GM18498 (cell line): ENCODE measurements at regions not wholly inside any gene's neighbourhood (a gene's known extent, or its start where the extent isn't known, plus 50 kb on each side); places are given as distances from the start of the nearest gene placed in this dataset.
"Not testable (repeated sequence)": the region's sequence is repeated elsewhere in the genome, so short reads cannot be mapped to it uniquely, and the experiment has no call there.

ENCODE experiments used
- ATAC-seq: cut with Tn5 transposase; IDR thresholded peaks from one replicate; pipeline ENCODE4 v1.9.1; 2021; ENCODE audit warnings: mild to moderate bottlenecking, moderate library complexity; ENCODE audit not compliant: unreplicated experiment

DNA sequence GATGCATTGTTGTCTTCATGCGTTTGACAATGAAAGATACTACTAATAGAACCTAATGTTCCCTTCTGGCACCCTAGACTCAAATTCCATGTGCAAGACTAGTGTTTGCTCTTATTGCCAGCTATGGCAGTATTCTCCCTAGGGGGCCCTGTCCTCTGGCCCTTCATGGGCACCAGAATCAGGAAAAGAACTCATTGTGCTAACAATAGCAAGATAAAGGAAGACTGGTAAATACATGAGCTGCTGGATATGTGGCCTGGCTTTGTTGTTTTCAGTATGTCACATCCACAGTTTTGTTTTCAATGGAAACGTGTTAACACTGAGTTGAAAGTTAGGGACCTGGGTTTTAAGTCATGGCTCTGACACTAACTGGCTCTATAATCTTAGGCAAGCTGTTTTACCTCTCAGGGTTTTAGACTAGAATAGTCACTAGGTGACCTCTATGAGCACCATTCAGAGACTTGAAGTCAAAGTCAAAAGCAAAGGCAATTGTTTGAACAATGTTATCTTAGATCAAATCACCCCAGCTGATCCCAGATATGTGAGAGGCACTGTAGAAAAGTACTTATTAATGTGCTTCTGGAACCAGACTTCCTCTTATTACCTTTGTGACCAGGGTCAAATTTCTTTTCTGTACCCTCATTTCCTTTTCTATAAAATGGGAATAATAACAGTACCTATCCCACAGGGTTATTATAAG lies 253.7 kb upstream of the DIAPH2 start:
- no peak for ATAC-seq

DNA sequence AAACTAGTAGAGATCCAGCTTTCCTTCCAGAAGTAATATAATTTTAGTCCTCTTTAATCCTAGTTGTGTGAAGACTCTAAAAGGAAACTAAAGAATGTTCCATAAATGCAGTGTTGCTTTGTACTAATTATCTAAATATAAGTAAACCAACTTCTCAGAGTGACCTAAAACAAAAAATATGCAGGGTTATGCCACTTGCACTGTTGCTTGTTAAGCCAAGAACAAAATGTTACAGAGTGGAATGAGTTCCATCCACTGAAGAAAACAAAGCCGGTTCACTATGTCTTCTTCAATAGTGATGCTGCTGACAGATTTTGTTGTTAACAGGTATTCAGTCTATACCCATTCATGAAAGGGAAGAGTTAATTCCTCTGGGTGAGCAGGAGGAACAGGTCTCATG lies 252.0 kb upstream of the DIAPH2 start:
- no peak for ATAC-seq

DNA sequence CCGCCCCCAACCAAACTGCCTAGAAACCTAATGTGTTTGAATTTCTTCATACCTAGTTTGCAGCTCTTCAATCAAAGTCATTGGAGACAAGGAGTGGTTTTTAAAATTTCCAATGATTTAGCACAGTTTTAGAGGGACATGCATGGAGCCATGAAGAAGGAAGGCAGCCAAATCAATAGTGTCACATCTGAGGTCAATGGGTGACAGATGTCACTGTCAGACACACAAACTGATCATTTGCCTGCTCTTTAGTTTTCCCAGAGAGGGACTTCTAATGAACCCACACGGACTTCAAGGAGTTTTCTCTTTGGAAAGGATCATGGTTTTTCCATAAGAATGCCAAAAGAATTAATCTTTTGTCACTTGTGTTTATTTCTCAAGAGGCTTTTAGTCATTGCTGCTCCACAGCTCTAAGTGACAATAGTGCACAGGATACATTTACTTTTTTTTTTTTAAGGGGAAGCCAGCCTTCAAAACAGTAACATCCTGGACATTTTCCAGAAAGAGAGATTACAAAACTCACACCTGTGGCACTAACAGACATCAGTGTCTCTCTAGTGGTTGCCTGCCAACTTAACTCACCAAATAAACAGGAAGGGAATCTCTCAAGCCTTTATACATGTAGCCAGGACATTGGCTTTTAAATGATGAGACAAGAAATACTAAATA lies 251.1 kb upstream of the DIAPH2 start:
- no peak for ATAC-seq

DNA sequence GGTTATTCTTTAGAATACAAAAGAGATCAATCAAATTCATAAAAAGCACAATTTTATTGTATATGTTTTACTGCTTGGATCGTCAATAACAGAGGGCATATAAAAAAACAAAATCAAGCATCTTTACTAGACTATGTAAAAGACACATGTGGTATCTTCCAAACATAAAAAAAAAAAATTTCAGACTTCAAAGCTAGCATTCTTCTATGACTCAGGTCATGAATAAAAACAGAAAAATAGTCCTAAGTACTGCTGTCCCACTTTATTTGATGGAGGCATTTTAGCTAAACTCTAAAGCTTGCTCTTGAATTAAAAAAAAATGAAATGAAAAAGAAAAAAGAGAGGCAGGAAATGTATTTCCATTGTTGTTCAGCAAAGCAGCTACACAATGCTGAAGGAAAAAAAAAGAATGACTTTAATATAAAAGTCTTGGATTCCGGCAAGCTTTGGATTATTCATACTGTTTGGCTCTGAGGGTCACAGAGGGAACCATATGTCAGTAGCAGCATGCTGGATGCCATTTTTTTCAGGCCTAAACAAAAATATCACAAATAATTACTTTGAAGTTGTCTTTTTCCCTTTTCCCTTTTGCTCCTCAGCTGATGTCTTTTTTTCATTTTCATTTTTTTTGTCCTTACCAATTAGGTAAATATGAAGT lies 249.1 kb upstream of the DIAPH2 start:
- no peak for ATAC-seq

DNA sequence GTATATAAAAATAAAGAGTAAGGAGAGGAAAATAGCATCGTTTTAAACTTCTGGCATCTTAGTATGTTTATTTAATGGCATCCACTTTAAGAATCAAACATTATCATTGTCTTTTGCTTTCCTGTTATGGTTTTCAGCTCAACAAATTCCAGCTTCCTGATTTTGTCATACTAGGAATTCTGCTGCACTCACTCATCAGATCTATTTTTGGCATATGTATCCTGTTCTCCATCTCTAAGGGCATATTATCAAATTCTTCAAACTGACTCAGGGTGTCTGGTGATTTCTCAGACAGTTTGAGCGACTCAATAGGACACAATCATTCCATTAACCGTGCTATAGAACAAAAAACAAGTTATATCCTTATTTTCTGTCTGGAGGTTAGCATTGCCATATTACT lies 248.5 kb upstream of the DIAPH2 start:
- ATAC-seq = no peak

DNA sequence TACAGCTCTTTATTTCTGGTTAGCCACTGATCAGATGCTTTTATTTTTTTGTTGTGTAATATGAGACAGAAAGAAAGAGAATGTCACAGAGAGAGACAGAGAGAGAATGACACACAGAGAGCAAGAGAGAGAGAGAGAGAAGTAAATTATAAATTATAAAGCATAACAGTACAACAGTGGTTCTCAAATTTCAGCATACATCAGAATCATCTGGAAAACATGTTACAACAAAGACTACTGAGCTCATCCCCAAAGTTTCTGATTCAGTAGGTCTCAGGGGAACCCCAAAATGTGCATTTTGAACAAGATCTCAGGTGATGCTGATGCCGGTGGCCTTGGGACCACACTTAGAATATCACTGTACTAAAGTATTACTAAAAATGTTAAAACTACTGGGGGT lies 245.8 kb upstream of the DIAPH2 start:
- ATAC-seq = no peak

DNA sequence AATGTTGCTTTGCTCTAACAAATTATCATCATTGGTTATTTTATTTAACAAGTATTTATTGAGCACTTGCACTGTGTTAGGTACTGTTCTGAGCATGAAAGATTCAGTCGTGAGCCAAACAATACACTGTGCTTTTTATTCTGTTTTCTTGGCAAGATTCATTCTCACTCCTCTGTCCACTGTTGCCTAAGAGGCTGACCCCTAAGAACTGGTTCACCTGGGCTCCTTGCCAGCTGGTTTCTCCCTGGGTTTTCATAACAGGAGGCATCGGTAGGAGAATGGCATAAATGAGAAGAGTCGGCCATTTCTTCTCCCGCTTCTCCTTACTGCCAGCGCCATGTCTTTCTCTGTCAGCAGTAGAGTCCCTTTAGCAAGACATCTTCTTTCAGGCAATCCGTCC lies 243.7 kb upstream of the DIAPH2 start:
- ATAC-seq = no peak

DNA sequence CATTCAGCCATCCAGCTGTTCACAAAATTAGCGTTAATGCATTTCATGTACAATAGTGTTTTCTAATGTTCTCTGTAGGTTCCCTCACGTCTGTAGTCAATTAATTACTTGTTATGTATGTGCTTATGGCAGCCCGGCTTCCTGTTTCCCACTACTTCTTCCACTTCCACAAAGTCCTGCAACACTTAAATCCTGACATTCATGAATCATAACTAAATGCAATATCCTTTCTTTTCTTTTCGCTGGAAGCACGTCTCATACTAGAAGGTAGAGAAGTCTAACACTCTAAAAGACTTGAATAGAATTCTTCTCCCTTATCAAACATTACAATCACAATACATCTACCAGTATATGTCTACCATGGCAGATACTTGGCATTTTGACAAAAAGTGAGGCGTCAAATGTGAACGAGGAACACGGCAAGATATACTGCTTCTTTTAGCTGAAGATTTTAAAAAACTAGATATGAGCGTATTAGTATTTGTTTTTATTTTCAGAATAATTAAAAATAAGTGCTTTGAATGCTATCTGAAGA lies 239.0 kb upstream of the DIAPH2 start:
- ATAC-seq = no peak

DNA sequence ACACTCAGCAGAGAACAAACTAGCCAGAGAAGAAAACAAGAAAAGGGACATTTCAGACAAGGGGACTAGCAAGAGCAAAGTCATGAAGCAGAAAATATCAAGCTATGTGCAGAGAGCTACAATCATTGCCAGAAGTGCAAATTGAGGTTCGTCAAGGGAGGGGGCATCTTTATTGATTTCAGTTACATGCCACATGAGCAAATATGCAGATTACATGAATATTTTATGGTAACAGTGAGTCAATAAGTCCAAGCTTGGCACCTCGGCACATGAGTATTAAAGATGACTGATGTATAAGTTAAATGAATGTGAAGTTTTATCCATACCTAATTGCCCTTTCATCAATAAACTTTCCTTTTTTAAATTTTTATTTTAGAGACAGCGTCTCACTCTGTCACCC lies 238.1 kb upstream of the DIAPH2 start:
- ATAC-seq = no peak

DNA sequence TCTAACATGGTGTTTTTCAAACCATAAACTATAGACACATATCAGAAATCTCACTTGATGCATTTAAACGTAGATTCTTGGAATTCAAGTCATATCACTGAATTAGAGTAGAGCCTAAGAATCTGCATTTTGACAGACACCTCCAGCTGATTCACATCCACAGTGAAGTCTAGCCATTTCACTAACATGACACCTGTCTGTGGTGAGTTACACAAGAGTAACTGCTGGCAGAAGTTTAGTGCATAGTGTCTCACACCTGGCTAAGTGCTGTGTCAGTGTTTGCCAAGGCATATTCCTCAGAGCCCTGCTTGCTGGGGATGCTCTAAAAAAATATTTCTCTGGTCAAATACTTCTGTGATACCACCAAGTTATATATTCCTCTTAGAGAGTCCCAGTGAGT lies 237.5 kb upstream of the DIAPH2 start:
- no peak for ATAC-seq

DNA sequence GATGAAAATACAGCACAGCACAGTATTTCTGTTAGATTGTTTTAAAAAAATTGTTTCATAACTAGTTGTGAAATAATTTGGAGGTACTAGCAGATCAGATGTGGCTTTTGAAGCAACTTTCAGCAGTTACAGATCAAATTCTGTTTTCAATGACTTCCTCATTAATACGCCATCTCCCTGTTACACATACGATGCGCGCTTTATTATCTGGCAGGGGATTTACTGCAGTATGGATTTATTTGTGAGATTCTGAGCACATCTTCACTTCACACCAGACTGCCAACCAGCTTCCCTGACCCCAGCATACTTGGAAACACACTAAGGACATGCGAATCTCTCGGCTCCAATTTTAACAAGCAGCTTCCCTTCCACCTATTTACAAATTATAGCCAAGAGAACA lies 235.5 kb upstream of the DIAPH2 start:
- ATAC-seq = no peak

DNA sequence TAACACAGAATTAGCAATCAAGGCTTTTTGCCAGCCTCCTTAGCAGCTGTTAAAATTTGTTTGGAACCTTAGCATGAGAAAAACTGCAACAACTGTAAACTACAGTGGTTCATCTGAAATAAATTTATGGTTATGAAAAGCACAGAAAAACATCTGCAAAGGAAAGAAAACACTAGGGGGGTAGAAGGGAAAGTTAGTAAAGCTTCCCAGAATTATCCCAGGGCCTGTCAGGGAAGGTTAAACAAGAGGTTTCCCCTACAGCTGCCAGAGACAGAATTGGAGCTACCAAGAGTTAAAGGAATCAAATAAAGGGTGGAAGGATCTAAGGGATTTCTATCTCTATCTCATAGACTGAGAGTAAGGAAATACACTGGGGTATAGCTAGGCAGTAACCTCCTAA lies 234.7 kb upstream of the DIAPH2 start:
- ATAC-seq = no peak

DNA sequence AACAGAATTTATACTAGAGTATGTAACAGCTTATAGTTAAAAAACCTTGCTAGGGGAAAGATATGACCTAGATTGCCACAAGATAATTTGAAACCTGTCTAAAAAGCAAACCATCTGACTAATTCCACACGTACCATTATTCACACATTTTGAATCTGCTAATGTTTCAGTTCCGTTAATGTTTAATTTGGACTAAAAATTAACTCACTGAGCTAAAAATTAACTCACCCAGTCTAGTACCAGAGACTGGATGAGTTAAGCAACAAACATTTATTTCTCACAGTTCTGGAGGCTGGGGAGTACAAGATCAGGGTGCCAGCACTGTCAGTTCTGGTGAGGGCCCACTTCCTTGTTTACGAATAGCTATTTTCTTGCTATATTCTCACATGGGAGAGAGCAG lies 231.5 kb upstream of the DIAPH2 start:
- peak; percentile 78 for ATAC-seq

DNA sequence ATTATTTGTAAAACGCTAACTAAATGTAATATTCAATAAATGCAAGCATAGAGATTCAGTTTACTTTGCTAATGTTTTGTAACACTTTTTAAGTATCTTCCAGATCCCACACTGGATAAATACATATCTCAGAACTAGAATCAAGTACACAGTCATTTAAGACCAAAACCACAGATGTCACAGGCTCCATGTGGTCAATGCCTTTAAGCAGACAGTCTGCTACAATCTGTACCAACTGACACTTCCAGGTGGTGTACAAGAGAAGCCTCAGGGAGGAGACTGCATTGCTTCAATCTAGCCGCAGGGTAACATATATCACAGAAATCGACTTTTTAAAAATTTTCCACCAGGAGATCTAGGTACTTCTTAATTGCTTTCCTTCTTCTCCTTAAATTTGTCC lies 229.6 kb upstream of the DIAPH2 start:
- no peak for ATAC-seq

DNA sequence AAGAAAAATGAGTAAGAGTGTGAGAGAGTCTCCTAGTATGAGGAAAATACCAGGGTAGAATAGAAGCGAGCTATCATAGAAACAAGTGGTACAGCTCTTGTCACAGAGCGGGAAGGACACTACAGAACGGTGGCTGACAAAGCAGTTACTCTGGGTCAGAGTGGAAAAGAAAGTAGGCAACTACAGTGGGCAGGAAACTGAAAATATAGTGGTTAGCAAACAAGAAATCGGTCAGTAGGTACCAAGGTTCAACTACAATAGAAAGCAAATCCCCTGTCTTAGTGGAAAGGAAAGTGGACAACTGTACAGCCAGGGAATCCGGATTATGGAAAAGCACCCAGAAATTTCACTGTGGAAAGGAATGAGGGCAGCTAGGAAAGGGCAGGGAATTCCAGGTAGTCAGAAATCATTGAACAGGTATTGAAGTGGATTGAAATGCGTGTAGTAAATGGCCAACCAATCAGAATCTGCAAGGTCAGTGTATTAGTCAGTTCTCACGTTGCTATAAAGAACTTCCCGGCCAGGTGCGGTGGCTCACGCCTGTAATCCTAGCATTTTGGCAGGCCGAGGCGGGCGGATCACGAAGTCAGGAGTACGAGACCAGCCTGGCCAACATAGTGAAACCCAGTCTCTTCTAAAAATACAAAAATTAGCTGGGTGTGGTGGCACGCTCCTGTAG lies 219.6 kb upstream of the DIAPH2 start:
- no peak for ATAC-seq

DNA sequence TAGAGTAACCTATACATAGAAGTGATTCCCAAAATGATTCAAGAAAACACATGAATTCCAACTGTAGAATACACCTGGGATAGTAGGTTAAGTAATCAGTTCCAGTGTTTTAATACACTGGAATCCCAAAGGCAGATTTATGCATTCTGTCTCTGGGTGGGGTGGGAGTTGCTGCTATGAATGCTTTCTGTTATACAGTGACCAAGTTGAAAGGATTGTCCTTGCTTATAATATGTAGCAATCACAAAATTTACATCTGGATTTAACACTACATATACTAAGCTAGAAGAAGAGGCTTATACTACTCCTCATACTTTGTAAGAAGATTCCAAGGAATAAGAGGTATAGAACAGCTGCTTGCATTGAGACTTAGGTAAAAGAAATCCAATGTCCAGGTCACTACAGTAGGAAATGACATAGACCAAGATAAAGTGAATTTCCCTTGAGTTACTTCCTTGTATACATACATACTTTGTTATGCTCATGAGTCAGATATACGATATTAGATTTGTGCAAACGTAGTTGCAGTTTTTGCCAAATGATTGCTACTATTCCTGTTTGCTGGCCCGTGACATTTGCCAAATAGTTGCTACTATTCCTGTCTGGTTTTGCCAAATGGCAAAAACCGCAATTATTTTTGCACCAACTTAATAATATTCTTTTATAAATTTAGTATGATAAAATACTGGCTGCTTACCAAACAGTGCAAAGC lies 210.5 kb upstream of the DIAPH2 start:
- no peak for ATAC-seq

DNA sequence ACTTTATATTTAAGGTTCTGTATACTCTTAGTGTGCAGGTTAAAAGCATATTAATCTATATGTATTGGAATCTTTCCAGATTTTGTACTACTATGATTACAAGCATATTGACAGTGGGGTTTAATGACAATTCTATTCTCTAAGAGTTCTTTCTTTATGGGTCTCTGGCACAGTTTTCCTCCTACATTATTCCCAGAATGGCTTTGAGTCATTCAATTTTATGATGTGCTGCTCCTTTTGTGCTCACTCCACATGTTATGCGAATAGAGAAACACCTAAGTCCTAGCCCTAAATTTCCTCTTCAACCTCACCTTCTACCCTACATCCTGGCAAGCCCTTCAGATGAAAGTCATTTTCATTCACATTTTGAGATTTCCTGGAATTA lies 209.9 kb upstream of the DIAPH2 start:
- no peak for ATAC-seq

DNA sequence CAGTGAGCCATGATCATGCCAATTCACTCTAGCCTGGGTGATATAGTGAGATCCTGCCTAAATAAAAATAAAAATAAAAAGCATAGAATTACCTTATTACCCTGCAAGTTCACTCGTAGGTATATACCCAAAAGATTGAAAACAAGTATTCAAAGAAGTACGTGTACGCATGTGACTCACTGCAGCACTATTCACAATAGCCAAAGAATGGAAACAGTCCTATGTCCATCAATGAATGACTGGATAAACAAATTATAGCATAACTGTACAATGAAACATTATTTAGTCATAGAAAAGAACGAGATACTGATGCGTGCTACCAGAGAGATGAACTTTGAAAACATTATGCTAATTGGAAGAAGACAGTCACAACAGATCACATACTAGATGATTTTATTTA lies 204.6 kb upstream of the DIAPH2 start:
- no peak for ATAC-seq

DNA sequence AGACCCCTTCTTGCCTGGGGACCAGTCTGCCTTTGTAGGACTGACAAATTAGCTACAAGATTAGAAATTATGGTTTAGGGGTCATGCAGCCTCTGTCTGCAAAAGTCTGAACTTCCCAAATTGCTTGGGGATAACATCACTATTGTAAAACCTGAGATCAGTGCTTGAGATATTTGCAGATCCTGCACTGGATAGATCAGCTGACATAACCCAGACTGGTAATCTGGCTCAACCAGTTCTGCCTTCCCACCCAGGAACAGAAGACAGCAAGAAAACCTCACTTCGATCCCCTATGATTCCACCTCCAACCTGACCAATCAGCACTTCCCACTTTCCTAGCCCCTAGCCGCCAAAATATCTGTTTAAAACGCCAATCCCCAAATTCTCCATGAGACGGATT lies 202.8 kb upstream of the DIAPH2 start:
- no peak for ATAC-seq

DNA sequence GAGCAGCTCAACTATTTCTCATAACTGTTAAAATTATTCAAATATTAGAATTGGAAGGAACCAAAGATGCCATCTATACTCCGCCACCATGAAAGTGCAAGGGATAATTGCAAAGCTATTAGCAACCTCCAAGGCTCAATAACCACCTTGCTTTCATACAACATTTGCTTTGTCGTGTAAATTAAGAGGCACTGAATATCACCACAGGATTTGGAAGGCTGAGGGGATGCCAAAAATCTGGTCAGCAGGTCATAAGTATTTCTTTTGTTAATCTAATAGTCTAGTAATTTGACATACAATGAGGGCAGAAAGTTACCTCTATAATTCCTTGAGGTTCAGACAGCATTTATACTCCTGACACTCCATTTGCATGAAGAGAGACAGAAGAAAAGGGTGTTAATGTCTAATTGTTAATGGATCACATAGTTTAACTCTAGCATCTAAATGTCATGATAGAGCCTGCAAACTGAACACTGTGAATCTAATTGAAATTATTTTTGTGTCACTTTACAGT lies 200.9 kb upstream of the DIAPH2 start:
- ATAC-seq = no peak

DNA sequence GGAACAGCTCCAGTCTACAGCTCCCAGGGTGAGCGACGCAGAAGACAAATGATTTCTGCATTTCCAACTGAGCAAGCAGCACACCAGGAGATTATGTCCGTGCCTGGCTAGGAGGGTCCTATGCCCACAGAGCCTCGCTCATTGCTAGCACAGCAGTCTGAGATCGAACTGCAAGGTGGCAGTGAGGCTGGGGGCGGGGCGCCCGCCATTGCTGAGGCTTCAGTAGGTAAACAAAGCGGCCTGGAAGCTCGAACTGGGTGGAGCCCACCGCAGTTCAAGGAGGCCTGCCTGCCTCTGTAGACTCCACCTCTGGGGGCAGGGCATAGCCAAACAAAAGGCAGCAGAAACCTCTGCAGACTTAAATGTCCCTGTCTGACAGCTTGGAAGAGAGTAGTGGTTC lies 198.0 kb upstream of the DIAPH2 start:
- ATAC-seq = not testable (repeated sequence)
